ENCODE measurements at regions not wholly inside any gene's neighbourhood (a gene's known extent, or its start where the extent isn't known, plus 50 kb on each side); places are given as distances from the start of the nearest gene placed in this dataset.
"Not testable (repeated sequence)": the region's sequence is repeated elsewhere in the genome, so short reads cannot be mapped to it uniquely, and the experiment has no call there.

GRCh38 chr18:67455890-67456501 is 60.5 kb downstream of the DSEL start:
- H3K4me3 ChIP-seq (ENCODE audit: low read length), result no peak overlapping the region
- no peak for TF ChIP-seq CTCF (conservative IDR thresholded peaks at IDR 0.05; ENCODE audit: low read depth, low read length)
- no peak for DNase-seq (ENCODE audit: low read depth)

- no peak for TF ChIP-seq CTCF (conservative IDR thresholded peaks at IDR 0.05; ENCODE audit: low read depth, low read length)
- no peak overlapping the region for H3K4me3 ChIP-seq (ENCODE audit: low read length)
- no peak for DNase-seq (ENCODE audit: low read depth)
These were observed 62.6 kb downstream of the DSEL start for GRCh38 chr18:67453901-67454300.

GRCh38 chr18:67451960-67452359 is 64.6 kb downstream of the DSEL start:
- no peak for DNase-seq (ENCODE audit: low read depth)
- TF ChIP-seq CTCF (conservative IDR thresholded peaks at IDR 0.05; ENCODE audit: low read depth, low read length), result no peak
- no peak overlapping the region for H3K4me3 ChIP-seq (ENCODE audit: low read length)

GRCh38 chr18:67451101-67451500 is 65.4 kb downstream of the DSEL start:
- DNase-seq (ENCODE audit: low read depth), result not testable (repeated sequence)

GRCh38 chr18:67433971-67434370 is 82.5 kb downstream of the DSEL start:
- H3K4me3 ChIP-seq (ENCODE audit: low read length), result no peak overlapping the region
- no peak for TF ChIP-seq CTCF (conservative IDR thresholded peaks at IDR 0.05; ENCODE audit: low read depth, low read length)
- no peak for DNase-seq (ENCODE audit: low read depth)

More at GRCh38 chr18:67451101-67451500, 65.4 kb downstream of the DSEL start:
- H3K4me3 ChIP-seq (ENCODE audit: low read length), result not testable (repeated sequence)

GRCh38 chr18:67432806-67433205 is 83.7 kb downstream of the DSEL start:
- TF ChIP-seq CTCF (conservative IDR thresholded peaks at IDR 0.05; ENCODE audit: low read depth, low read length), result no peak
- DNase-seq (ENCODE audit: low read depth), result no peak
- H3K4me3 ChIP-seq (ENCODE audit: low read length), result no peak overlapping the region

- no peak overlapping the region for H3K4me3 ChIP-seq (ENCODE audit: low read length)
- DNase-seq (ENCODE audit: low read depth), result no peak
- no peak for TF ChIP-seq CTCF (conservative IDR thresholded peaks at IDR 0.05; ENCODE audit: low read depth, low read length)
These were observed 87.7 kb downstream of the DSEL start for GRCh38 chr18:67428805-67429204.
